ENCODE measurements at regions not wholly inside any gene's neighbourhood (a gene's known extent, or its start where the extent isn't known, plus 50 kb on each side); places are given as distances from the start of the nearest gene placed in this dataset.

- DNase-seq (ENCODE audit: low read depth), result no peak
Measured at GRCh38 chr2:180364719-180365118, 357.6 kb upstream of the CWC22 start.

- DNase-seq (ENCODE audit: low read depth), result no peak
Measured at GRCh38 chr2:180360283-180360618, 353.2 kb upstream of the CWC22 start.

- DNase-seq (ENCODE audit: low read depth), result no peak
Measured at GRCh38 chr2:180359522-180360282, 352.6 kb upstream of the CWC22 start.

- DNase-seq (ENCODE audit: low read depth), result no peak
Measured at GRCh38 chr2:180358458-180358857, 351.4 kb upstream of the CWC22 start.

- no peak for DNase-seq (ENCODE audit: low read depth)
Measured at GRCh38 chr2:180356676-180357075, 349.6 kb upstream of the CWC22 start.

- DNase-seq (ENCODE audit: low read depth), result no peak
Measured at GRCh38 chr2:180352620-180353019, 345.5 kb upstream of the CWC22 start.

GRCh38 chr2:180349809-180350208, 342.7 kb upstream of the CWC22 start:
- DNase-seq (ENCODE audit: low read depth), result no peak

- DNase-seq (ENCODE audit: low read depth), result no peak
Measured at GRCh38 chr2:180343528-180344345, 336.6 kb upstream of the CWC22 start.

- DNase-seq (ENCODE audit: low read depth), result no peak
Measured at GRCh38 chr2:180337136-180337535, 330.0 kb upstream of the CWC22 start.

- no peak for DNase-seq (ENCODE audit: low read depth)
Measured at GRCh38 chr2:180336550-180336949, 329.5 kb upstream of the CWC22 start.

GRCh38 chr2:180334514-180334913, 327.4 kb upstream of the CWC22 start:
- no peak for DNase-seq (ENCODE audit: low read depth)

GRCh38 chr2:180328795-180329422, 321.8 kb upstream of the CWC22 start:
- no peak for DNase-seq (ENCODE audit: low read depth)

- no peak for DNase-seq (ENCODE audit: low read depth)
Measured at GRCh38 chr2:180327185-180327584, 320.1 kb upstream of the CWC22 start.

- no peak for DNase-seq (ENCODE audit: low read depth)
Measured at GRCh38 chr2:180325416-180326120, 318.5 kb upstream of the CWC22 start.

GRCh38 chr2:180324182-180324581, 317.1 kb upstream of the CWC22 start:
- no peak for DNase-seq (ENCODE audit: low read depth)

- no peak for DNase-seq (ENCODE audit: low read depth)
Measured at GRCh38 chr2:180322781-180323180, 315.7 kb upstream of the CWC22 start.

- no peak for DNase-seq (ENCODE audit: low read depth)
Measured at GRCh38 chr2:180319586-180320405, 312.7 kb upstream of the CWC22 start.

GRCh38 chr2:180314086-180314485, 307.0 kb upstream of the CWC22 start:
- DNase-seq (ENCODE audit: low read depth), result no peak

- DNase-seq (ENCODE audit: low read depth), result no peak
Measured at GRCh38 chr2:180312542-180312941, 305.4 kb upstream of the CWC22 start.

- DNase-seq (ENCODE audit: low read depth), result no peak
Measured at GRCh38 chr2:180307096-180307495, 300.0 kb upstream of the CWC22 start.

- DNase-seq (ENCODE audit: low read depth), result no peak
Measured at GRCh38 chr2:180306346-180306745, 299.2 kb upstream of the CWC22 start.
